ENCODE measurements at regions not wholly inside any gene's neighbourhood (a gene's known extent, or its start where the extent isn't known, plus 50 kb on each side); places are given as distances from the start of the nearest gene placed in this dataset.

- Histone ChIP-seq H3K4me3 (ENCODE audit: low read length) (no peak overlapping the region), H3K27me3 (ENCODE audit: insufficient read depth, low read length) (no peaks in the 10 kb centered on the region), H3K36me3 (ENCODE audit: insufficient read depth, low read length) (no peaks in the 10 kb centered on the region), H3K9me3 (ENCODE audit: insufficient read depth, low read depth, low read length) (peaks cover 10% of the 10 kb centered on the region), H3K4me1 (ENCODE audit: insufficient read depth, low read length) (peaks cover 14% of the 10 kb centered on the region; the same call in 1 of the 2 replicates), H3K9ac (ENCODE audit: low read depth, low read length) (no peak overlapping the region), H3K27ac (ENCODE audit: low read depth, low read length) (no peak overlapping the region)
- 92% methylated on average over 15 of the region's 15 CpGs for WGBS
These were observed 264.3 kb downstream of the BMP7 start for GRCh38 chr20:57002066-57002570.

GRCh38 chr20:57003012-57003411 lies 263.4 kb downstream of the BMP7 start:
- Histone ChIP-seq H3K36me3 (ENCODE audit: insufficient read depth, low read length) (no peaks in the 10 kb centered on the region), H3K27ac (ENCODE audit: low read depth, low read length) (no peak overlapping the region), H3K4me3 (ENCODE audit: low read length) (no peak overlapping the region), H3K9ac (ENCODE audit: low read depth, low read length) (no peak overlapping the region), H3K9me3 (ENCODE audit: insufficient read depth, low read depth, low read length) (peaks cover 10% of the 10 kb centered on the region), H3K27me3 (ENCODE audit: insufficient read depth, low read length) (no peaks in the 10 kb centered on the region), H3K4me1 (ENCODE audit: insufficient read depth, low read length) (peaks cover 19% of the 10 kb centered on the region; the same call in 1 of the 2 replicates)
- WGBS: 32% methylated on average over 7 of the region's 7 CpGs

DNA sequence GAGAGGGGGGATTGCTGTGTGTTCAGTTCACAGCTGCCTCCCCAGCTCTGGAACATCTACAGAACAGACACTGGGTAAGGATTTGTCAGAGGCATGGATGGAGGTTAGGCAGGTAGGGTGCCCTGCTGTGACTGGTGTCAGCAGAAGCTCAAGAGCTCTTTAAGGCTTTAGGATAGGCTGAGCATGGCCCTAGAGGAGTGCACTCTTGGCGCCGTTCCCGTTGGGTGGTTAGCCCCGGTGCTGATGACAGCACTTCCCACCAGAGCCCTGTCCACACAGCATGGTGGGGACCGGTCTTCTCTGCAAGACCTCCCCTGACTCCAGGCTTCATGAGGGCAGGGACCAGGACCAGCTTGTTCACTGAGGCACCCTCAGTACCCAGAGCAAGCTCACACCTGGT lies 262.0 kb downstream of the BMP7 start:
- no peaks in the 10 kb centered on the region for H3K27me3 ChIP-seq (ENCODE audit: insufficient read depth, low read length)
- H3K27ac ChIP-seq (ENCODE audit: low read depth, low read length): no peak overlapping the region
- no peak overlapping the region for H3K4me3 ChIP-seq (ENCODE audit: low read length)
- WGBS: 91% methylated on average over 5 of the region's 5 CpGs
- H3K36me3 ChIP-seq (ENCODE audit: insufficient read depth, low read length): no peaks in the 10 kb centered on the region
- peaks cover 25% of the 10 kb centered on the region; the same call in 1 of the 2 replicates for H3K4me1 ChIP-seq (ENCODE audit: insufficient read depth, low read length)
- H3K9me3 ChIP-seq (ENCODE audit: insufficient read depth, low read depth, low read length): no peaks in the 10 kb centered on the region
- H3K9ac ChIP-seq (ENCODE audit: low read depth, low read length): no peak overlapping the region

DNA sequence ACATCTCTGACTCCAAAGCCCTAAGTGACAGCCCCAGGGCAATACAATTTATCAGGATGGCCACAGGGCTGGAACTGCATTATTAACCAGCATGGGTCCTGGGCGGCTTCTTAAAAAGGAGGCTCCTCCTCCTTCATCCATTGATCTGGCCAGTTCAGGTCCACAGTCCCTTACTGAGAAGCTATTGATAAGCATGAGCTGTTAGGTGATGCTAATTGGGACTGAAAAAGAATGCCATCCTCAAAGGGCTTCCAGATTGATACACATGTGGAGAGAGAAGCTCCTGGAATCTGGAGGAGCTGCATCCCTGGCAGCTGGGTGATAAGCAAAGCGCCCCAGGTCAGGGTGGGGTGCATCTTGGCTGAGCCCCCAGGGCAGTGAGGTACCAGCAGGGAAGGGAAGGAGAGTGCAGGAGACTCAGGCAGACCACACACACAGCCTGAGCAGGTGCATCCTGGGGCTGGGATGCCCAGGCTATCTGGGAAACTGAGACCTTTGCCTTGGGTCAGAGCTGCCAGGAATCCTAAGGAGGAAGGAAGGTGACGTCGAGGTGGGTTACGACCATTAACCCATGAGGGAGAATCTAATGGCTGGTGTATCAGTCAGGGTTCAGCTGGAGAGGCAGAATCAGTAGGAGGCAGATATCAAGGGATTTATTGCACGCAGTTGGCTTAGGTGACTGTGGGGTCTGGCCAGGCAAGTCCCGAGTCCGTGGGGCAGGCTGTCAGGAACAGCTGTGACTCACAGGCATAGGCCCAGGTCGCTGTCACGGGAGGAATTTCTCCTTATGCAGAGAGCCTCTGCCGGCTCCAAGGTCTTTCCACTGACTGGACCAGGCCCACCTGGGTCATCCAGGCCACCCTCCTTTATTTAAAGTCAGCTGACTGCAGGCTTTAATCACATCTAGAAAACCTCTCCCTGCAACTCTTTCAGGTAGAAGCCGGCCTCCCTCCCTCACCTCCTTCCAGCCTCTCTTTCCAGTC lies 261.2 kb downstream of the BMP7 start:
- 74% methylated on average over 12 of the region's 12 CpGs for WGBS
- no peaks in the 10 kb centered on the region for H3K36me3 ChIP-seq (ENCODE audit: insufficient read depth, low read length)
- H3K4me3 ChIP-seq (ENCODE audit: low read length): no peak overlapping the region
- H3K9ac ChIP-seq (ENCODE audit: low read depth, low read length): no peak overlapping the region
- no peaks in the 10 kb centered on the region for H3K9me3 ChIP-seq (ENCODE audit: insufficient read depth, low read depth, low read length)
- no peak overlapping the region for H3K27ac ChIP-seq (ENCODE audit: low read depth, low read length)
- H3K27me3 ChIP-seq (ENCODE audit: insufficient read depth, low read length): no peaks in the 10 kb centered on the region
- H3K4me1 ChIP-seq (ENCODE audit: insufficient read depth, low read length): peaks cover 25% of the 10 kb centered on the region; the same call in 1 of the 2 replicates

GRCh38 chr20:57006411-57007170 lies 259.9 kb downstream of the BMP7 start:
- no peak overlapping the region for H3K4me3 ChIP-seq (ENCODE audit: low read length)
- peak overlapping the region; percentile 54; the same call in 1 of the 2 replicates for H3K27ac ChIP-seq (ENCODE audit: low read depth, low read length)
- no peaks in the 10 kb centered on the region for H3K36me3 ChIP-seq (ENCODE audit: insufficient read depth, low read length)
- no peaks in the 10 kb centered on the region for H3K27me3 ChIP-seq (ENCODE audit: insufficient read depth, low read length)
- no peaks in the 10 kb centered on the region for H3K9me3 ChIP-seq (ENCODE audit: insufficient read depth, low read depth, low read length)
- H3K9ac ChIP-seq (ENCODE audit: low read depth, low read length): peak overlapping the region; percentile 2; the same call in 1 of the 2 replicates
- WGBS: 46% methylated on average over 11 of the region's 11 CpGs
- H3K4me1 ChIP-seq (ENCODE audit: insufficient read depth, low read length): peaks cover 25% of the 10 kb centered on the region; the same call in 1 of the 2 replicates

DNA sequence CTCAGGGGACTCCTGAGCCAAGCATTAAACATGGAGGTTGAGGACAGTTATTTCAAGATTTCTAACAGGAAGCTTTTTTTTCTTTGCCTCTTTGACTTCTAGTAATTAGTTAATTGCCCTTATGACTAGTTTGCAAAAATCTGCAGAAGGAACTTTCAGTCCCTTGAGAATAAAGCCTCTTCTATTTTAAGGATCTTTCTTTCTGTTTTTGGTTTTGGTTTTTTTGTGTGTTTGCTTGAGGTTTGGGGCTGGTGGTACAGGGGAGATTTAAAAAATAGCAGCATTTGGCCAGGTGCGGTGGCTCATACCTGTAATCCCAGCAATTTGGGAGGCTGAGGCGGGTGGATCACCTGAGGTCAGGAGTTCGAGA lies 259.3 kb downstream of the BMP7 start:
- WGBS: 92% methylated on average over 3 of the region's 3 CpGs
- Histone ChIP-seq H3K9me3 (ENCODE audit: insufficient read depth, low read depth, low read length) (no peaks in the 10 kb centered on the region), H3K27ac (ENCODE audit: low read depth, low read length) (peak overlapping the region; percentile 14; the same call in 1 of the 2 replicates), H3K4me3 (ENCODE audit: low read length) (no peak overlapping the region), H3K27me3 (ENCODE audit: insufficient read depth, low read length) (no peaks in the 10 kb centered on the region), H3K36me3 (ENCODE audit: insufficient read depth, low read length) (no peaks in the 10 kb centered on the region), H3K9ac (ENCODE audit: low read depth, low read length) (peak overlapping the region; percentile 2; the same call in 1 of the 2 replicates), H3K4me1 (ENCODE audit: insufficient read depth, low read length) (peaks cover 25% of the 10 kb centered on the region; the same call in 1 of the 2 replicates)

DNA sequence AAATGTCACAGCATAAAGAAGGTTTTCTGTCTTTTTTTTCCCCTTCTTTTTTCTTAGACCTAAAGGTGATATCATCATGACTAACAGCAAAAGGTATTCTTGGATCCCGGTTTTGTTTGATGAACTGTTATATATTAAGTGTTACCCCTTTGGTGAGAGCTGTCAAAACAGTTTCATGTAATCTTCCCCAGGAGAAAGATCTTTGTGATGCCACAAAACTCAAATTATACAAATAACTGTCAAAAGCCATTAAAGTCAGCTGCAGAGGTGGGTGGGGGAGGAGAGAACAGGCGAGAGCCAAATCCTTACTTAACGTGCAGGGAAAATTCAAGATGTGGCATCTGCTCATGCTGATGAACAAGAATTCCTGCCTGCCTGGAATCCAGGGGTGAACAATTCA lies 258.2 kb downstream of the BMP7 start:
- 0 out of 2 replicates have a peak, but pooled peaks cover 3% of the 10 kb centered on the region for H3K27me3 ChIP-seq (ENCODE audit: insufficient read depth, low read length)
- no peak overlapping the region for H3K9ac ChIP-seq (ENCODE audit: low read depth, low read length)
- no peak overlapping the region for H3K27ac ChIP-seq (ENCODE audit: low read depth, low read length)
- H3K4me1 ChIP-seq (ENCODE audit: insufficient read depth, low read length): peaks cover 19% of the 10 kb centered on the region; the same call in 1 of the 2 replicates
- no peaks in the 10 kb centered on the region for H3K9me3 ChIP-seq (ENCODE audit: insufficient read depth, low read depth, low read length)
- no peaks in the 10 kb centered on the region for H3K36me3 ChIP-seq (ENCODE audit: insufficient read depth, low read length)
- H3K4me3 ChIP-seq (ENCODE audit: low read length): no peak overlapping the region
- WGBS: 70% methylated on average over 2 of the region's 3 CpGs

DNA sequence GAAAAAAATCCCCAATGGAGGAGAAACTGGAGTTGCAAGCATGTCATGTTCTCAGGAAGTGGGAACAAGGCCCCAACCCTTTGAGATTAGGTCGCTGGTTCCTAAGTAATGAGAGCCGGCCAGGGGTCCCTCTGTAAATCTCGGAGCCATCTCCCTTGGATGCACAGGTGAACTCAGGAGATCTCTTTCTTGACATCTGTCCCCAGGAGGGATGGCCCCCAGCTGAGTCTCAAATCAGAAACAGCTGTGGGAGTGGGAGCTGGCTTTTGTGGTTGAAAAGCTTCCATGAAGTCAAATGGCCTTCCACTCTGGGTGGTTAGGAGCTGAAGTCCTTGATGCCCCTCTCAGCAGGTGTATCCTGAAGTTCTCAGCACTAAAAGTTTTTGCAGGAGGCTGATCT lies 257.1 kb downstream of the BMP7 start:
- 90% methylated on average over 3 of the region's 3 CpGs for WGBS
- H3K9ac ChIP-seq (ENCODE audit: low read depth, low read length): no peak overlapping the region
- no peaks in the 10 kb centered on the region for H3K36me3 ChIP-seq (ENCODE audit: insufficient read depth, low read length)
- no peak overlapping the region for H3K27ac ChIP-seq (ENCODE audit: low read depth, low read length)
- no peaks in the 10 kb centered on the region for H3K9me3 ChIP-seq (ENCODE audit: insufficient read depth, low read depth, low read length)
- peaks cover 11% of the 10 kb centered on the region; the same call in 1 of the 2 replicates for H3K27me3 ChIP-seq (ENCODE audit: insufficient read depth, low read length)
- H3K4me1 ChIP-seq (ENCODE audit: insufficient read depth, low read length): peaks cover 28% of the 10 kb centered on the region; the same call in 1 of the 2 replicates
- no peak overlapping the region for H3K4me3 ChIP-seq (ENCODE audit: low read length)

DNA sequence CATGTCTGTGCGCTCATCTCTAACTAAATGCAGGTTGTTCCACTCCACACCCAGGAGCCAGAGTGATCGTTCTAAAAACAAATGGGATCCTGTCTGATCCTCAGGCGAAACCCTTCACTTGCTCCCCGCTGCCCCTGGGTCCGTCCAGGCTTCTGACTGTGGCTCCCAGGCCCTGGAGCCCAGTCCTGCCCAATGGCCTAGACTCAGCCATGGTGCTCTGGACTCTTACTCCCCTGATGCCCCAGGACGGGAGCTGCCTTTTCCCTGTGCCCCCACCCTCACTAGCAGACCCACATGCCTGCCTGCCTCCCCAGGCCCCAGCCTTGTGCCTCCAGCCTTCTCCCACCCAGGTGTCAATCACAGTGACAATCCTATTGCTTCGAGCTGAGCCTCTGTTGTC lies 256.7 kb downstream of the BMP7 start:
- Histone ChIP-seq H3K27me3 (ENCODE audit: insufficient read depth, low read length) (peaks cover 15% of the 10 kb centered on the region; the same call in 1 of the 2 replicates), H3K4me1 (ENCODE audit: insufficient read depth, low read length) (peaks cover 28% of the 10 kb centered on the region; the same call in 1 of the 2 replicates), H3K36me3 (ENCODE audit: insufficient read depth, low read length) (no peaks in the 10 kb centered on the region), H3K4me3 (ENCODE audit: low read length) (no peak overlapping the region), H3K9ac (ENCODE audit: low read depth, low read length) (no peak overlapping the region), H3K27ac (ENCODE audit: low read depth, low read length) (no peak overlapping the region), H3K9me3 (ENCODE audit: insufficient read depth, low read depth, low read length) (no peaks in the 10 kb centered on the region)
- WGBS: 88% methylated on average over 7 of the region's 7 CpGs

DNA sequence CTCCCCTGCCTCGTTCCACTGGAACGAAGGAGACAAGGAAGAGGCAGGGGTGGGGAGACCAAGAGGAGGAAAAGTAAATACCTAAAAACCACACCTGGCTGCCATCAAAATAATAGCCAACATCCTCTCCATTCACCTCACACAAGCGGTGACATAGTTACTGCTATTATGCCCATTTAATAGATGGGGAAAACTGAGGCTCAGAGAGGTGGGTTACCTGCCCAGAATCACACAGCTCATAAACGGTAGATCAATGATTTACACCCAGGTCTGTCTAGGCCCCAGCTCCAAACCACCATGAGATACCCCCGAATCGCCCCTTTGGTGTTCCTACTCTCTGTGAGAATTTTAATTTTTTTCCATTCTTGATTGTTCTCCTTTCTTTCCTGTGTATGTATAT lies 253.8 kb downstream of the BMP7 start:
- no peaks in the 10 kb centered on the region for H3K9me3 ChIP-seq (ENCODE audit: insufficient read depth, low read depth, low read length)
- H3K4me3 ChIP-seq (ENCODE audit: low read length): no peak overlapping the region
- no peaks in the 10 kb centered on the region for H3K36me3 ChIP-seq (ENCODE audit: insufficient read depth, low read length)
- no peak overlapping the region for H3K27ac ChIP-seq (ENCODE audit: low read depth, low read length)
- H3K27me3 ChIP-seq (ENCODE audit: insufficient read depth, low read length): peaks cover 20% of the 10 kb centered on the region; the same call in 1 of the 2 replicates
- H3K9ac ChIP-seq (ENCODE audit: low read depth, low read length): no peak overlapping the region
- H3K4me1 ChIP-seq (ENCODE audit: insufficient read depth, low read length): peaks cover 19% of the 10 kb centered on the region; the same call in 1 of the 2 replicates
- 91% methylated on average over 4 of the region's 6 CpGs for WGBS
